Upper lobe of left lung (tissue), 6 donors: ENCODE measurements at regions not wholly inside any gene's neighbourhood (a gene's known extent, or its start where the extent isn't known, plus 50 kb on each side); places are given as distances from the start of the nearest gene placed in this dataset.
"Not testable (repeated sequence)": the region's sequence is repeated elsewhere in the genome, so short reads cannot be mapped to it uniquely, and the experiment has no call there.

Source experiments
- ATAC-seq, 2 donors: fragments of 200-7000 bp; cut with Tn5 transposase; one replicate each; pipeline ENCODE4 v1.9.1; 2022; ENCODE audit warnings: mild to moderate bottlenecking in 2 of 2, moderate library complexity in 2 of 2; ENCODE audit not compliant: low FRiP score in 2 of 2
- DNase-seq, 2 donors: peaks; one replicate each; pipeline ENCODE4 v3.0.0-alpha.2; 2019 to 2020
- H3K27ac ChIP-seq, 4 donors: fragments of 200-600 bp; sonication (generic); one replicate each; pipeline ENCODE4 v1.5.1; 2016 to 2019
- H3K27me3 ChIP-seq, 4 donors: fragments of 200-600 bp; sonication (generic); one replicate each; pipeline ENCODE4 v1.5.1; 2017 to 2019
- H3K36me3 ChIP-seq, 4 donors: fragments of 200-600 bp; sonication (generic); one replicate each; pipeline ENCODE4 v1.5.1; 2016 to 2019
- H3K4me1 ChIP-seq, 4 donors: fragments of 200-600 bp; sonication (generic); one replicate each; pipeline ENCODE4 v1.5.1; 2018 to 2019
- H3K4me3 ChIP-seq, 4 donors: fragments of 200-600 bp; sonication (generic); one replicate each; pipeline ENCODE4 v1.5.1; 2017 to 2019; ENCODE audit warnings: mild to moderate bottlenecking in 2 of 4, moderate library complexity in 1 of 4
- H3K9me3 ChIP-seq, 4 donors: fragments of 200-600 bp; sonication (generic); one replicate each; pipeline ENCODE4 v1.5.1; 2018 to 2019
- CTCF ChIP-seq, 6 experiments: fragments of 450-650 bp in 4 of 6; fragments of 200-600 bp in 2 of 6; sonication (generic) in 2 of 6; IDR thresholded peaks; one replicate each; pipeline ENCODE4 v1.5.1; 2016 to 2019; ENCODE audit warnings: antibody characterized with exemption in 6 of 6
- EP300 ChIP-seq, 4 donors: sonication (generic); formaldehyde crosslinking; IDR thresholded peaks; one replicate each; pipeline ENCODE4 v1.5.1; 2017; ENCODE audit warnings: antibody characterized with exemption in 4 of 4, control low read depth in 2 of 4
- POLR2A ChIP-seq, 4 donors: fragments of 450-650 bp; IDR thresholded peaks; one replicate each; pipeline ENCODE4 v1.5.1; 2016 to 2017; ENCODE audit warnings: antibody characterized with exemption in 4 of 4, mild to moderate bottlenecking in 2 of 4
- POLR2AphosphoS5 ChIP-seq, 2 donors: sonication (generic); formaldehyde crosslinking; IDR thresholded peaks; one replicate each; pipeline ENCODE4 v1.5.1; 2017; ENCODE audit warnings: antibody characterized with exemption in 2 of 2
- WGBS, 2 donors: methylation state at CpG; one replicate each; pipeline ENCODE4 v1.1.5; 2017 to 2018; 5-methylcytosine and 5-hydroxymethylcytosine counted together
- donor health status: DM: no; HTN: no; CAD: no; lungs with moderate emphysema.
- donor health status: DM: no; HTN: yes; CAD: no; lungs with severe emphysema.

- Histone ChIP-seq H3K4me1 (no peaks in the 10 kb centered on the region), H3K9me3 (no peaks in the 10 kb centered on the region), H3K36me3 (no peaks in the 10 kb centered on the region), H3K27me3 (no peaks in the 10 kb centered on the region), H3K27ac (no peak overlapping the region), H3K4me3 (no peak overlapping the region)
- TF ChIP-seq POLR2AphosphoS5 (IDR thresholded peaks at IDR 0.05) (no peak), EP300 (IDR thresholded peaks at IDR 0.05) (no peak), CTCF (IDR thresholded peaks at IDR 0.05) (no peak), POLR2A (IDR thresholded peaks at IDR 0.05) (no peak)
- DNase-seq (no peak), ATAC-seq (no peak)
- WGBS, 2 donors: 80 to 81% methylated on average over 4 of the region's 4 CpGs
Observed at GRCh38 chr14:97138801-97139200, 341.6 kb downstream of the VRK1 start.

GRCh38 chr14:97143011-97143410, 345.8 kb downstream of the VRK1 start:
- no peaks in the 10 kb centered on the region for H3K36me3 ChIP-seq
- ATAC-seq: no peak
- DNase-seq: no peak
- H3K4me3 ChIP-seq: no peak overlapping the region
- no peak overlapping the region for H3K27ac ChIP-seq
- H3K9me3 ChIP-seq: no peaks in the 10 kb centered on the region
- no peak for TF ChIP-seq POLR2AphosphoS5 (IDR thresholded peaks at IDR 0.05)
- TF ChIP-seq EP300 (IDR thresholded peaks at IDR 0.05): no peak
- TF ChIP-seq POLR2A (IDR thresholded peaks at IDR 0.05): no peak
- no peaks in the 10 kb centered on the region for H3K27me3 ChIP-seq
- 78 to 100% methylated on average over 1 of the region's 1 CpG for WGBS, 2 donors
- H3K4me1 ChIP-seq: no peaks in the 10 kb centered on the region

- no peaks in the 10 kb centered on the region for H3K4me1 ChIP-seq
- ATAC-seq (no peak), DNase-seq (no peak)
- H3K4me3 ChIP-seq: no peak overlapping the region
- TF ChIP-seq POLR2A (IDR thresholded peaks at IDR 0.05) (no peak), CTCF (IDR thresholded peaks at IDR 0.05) (no peak), POLR2AphosphoS5 (IDR thresholded peaks at IDR 0.05) (no peak), EP300 (IDR thresholded peaks at IDR 0.05) (no peak)
- no peaks in the 10 kb centered on the region for H3K36me3 ChIP-seq
- no peak overlapping the region for H3K27ac ChIP-seq
- H3K27me3 ChIP-seq: no peaks in the 10 kb centered on the region
- 56 to 71% methylated on average over 4 of the region's 4 CpGs for WGBS, 2 donors
- H3K9me3 ChIP-seq: no peaks in the 10 kb centered on the region
Observed at GRCh38 chr14:97143456-97143855, 346.3 kb downstream of the VRK1 start.

GRCh38 chr14:97148021-97148420, 350.8 kb downstream of the VRK1 start:
- not testable (repeated sequence) for H3K9me3 ChIP-seq, H3K4me3 ChIP-seq, H3K27ac ChIP-seq, ATAC-seq, H3K27me3 ChIP-seq, H3K4me1 ChIP-seq, H3K36me3 ChIP-seq, DNase-seq

GRCh38 chr14:97149775-97150174, 352.6 kb downstream of the VRK1 start:
- Histone ChIP-seq H3K36me3 (no peaks in the 10 kb centered on the region), H3K27me3 (no peaks in the 10 kb centered on the region), H3K27ac (no peak overlapping the region), H3K4me3 (no peak overlapping the region), H3K9me3 (no peaks in the 10 kb centered on the region), H3K4me1 (no peaks in the 10 kb centered on the region)
- 52 to 53% methylated on average over 3 of the region's 3 CpGs for WGBS, 2 donors
- ATAC-seq (no peak), DNase-seq (no peak)
- TF ChIP-seq CTCF (IDR thresholded peaks at IDR 0.05) (no peak), EP300 (IDR thresholded peaks at IDR 0.05) (no peak), POLR2A (IDR thresholded peaks at IDR 0.05) (no peak), POLR2AphosphoS5 (IDR thresholded peaks at IDR 0.05) (no peak)

- 85 to 86% methylated on average over 6 of the region's 6 CpGs for WGBS, 2 donors
- no peaks in the 10 kb centered on the region for H3K36me3 ChIP-seq
- no peak overlapping the region for H3K4me3 ChIP-seq
- no peaks in the 10 kb centered on the region for H3K9me3 ChIP-seq
- ATAC-seq (no peak), DNase-seq (no peak)
- H3K27ac ChIP-seq: no peak overlapping the region
- TF ChIP-seq POLR2AphosphoS5 (IDR thresholded peaks at IDR 0.05) (no peak), POLR2A (IDR thresholded peaks at IDR 0.05) (no peak), EP300 (IDR thresholded peaks at IDR 0.05) (no peak)
- no peaks in the 10 kb centered on the region for H3K27me3 ChIP-seq
- no peaks in the 10 kb centered on the region for H3K4me1 ChIP-seq
Observed at GRCh38 chr14:97153527-97153926, 356.3 kb downstream of the VRK1 start.
